Hepatocyte (in vitro differentiated cells): ENCODE measurements at regions not wholly inside any gene's neighbourhood (a gene's known extent, or its start where the extent isn't known, plus 50 kb on each side); places are given as distances from the start of the nearest gene placed in this dataset.

Experiments
- CTCF ChIP-seq: fragments of 200-600 bp; sonication (generic); IDR thresholded peaks from 2 replicates; pipeline ENCODE4 v1.5.1; 2016; ENCODE audit warnings: antibody characterized with exemption, mild to moderate bottlenecking; ENCODE audit not compliant: poor library complexity
- EZH2 ChIP-seq: fragments of 200-600 bp; sonication (generic); IDR thresholded peaks from 2 replicates; pipeline ENCODE4 v1.6.1; 2016; ENCODE audit warnings: antibody characterized with exemption, mild to moderate bottlenecking, borderline replicate concordance

- TF ChIP-seq CTCF (peak; percentile 16), EZH2 (no peak)
Measured at GRCh38 chr17:33686171-33686570, 393.1 kb upstream of the ASIC2 start.
